ENCODE measurements at regions not wholly inside any gene's neighbourhood (a gene's known extent, or its start where the extent isn't known, plus 50 kb on each side); places are given as distances from the start of the nearest gene placed in this dataset.

- TF ChIP-seq CTCF (IDR thresholded peaks at IDR 0.05) (no peak), POLR2AphosphoS5 (IDR thresholded peaks at IDR 0.05) (no peak), POLR2A (IDR thresholded peaks at IDR 0.05) (no peak)
These were observed 233.0 kb upstream of the SLC7A11 start for GRCh38 chr4:138475116-138475515.
